HCT116 (cell line): ENCODE measurements at regions not wholly inside any gene's neighbourhood (a gene's known extent, or its start where the extent isn't known, plus 50 kb on each side); places are given as distances from the start of the nearest gene placed in this dataset.
"Not testable (repeated sequence)": the region's sequence is repeated elsewhere in the genome, so short reads cannot be mapped to it uniquely, and the experiment has no call there.

Experiments used
- ATAC-seq: fragments of 200-7000 bp; cut with Tn5 transposase; 2 replicates; pipeline ENCODE4 v1.9.1; 2020; ENCODE audit warnings: mild to moderate bottlenecking, moderate library complexity
- BruUV-seq: library from RNA; stranded (reverse); fragments of 400-500 nt; replicated peaks from 2 replicates; lab custom pipeline; 2021; lab: Mats Ljungman, UMichigan
- CTCF ChIA-PET: fragments of 300-600 bp; sonication (Branson Sonifier 250); formaldehyde crosslinking; loops from one replicate; lab custom pipeline; 2021; ENCODE audit warnings: antibody characterized with exemption; lab: Charles Lee
- POLR2A ChIA-PET: fragments of 300-600, 350-600 bp; sonication (Branson Sonifier 250); formaldehyde crosslinking; loops from one replicate; lab custom pipeline; 2021; ENCODE audit warnings: antibody characterized with exemption; lab: Charles Lee
- RAD21 ChIA-PET, 2 experiments: fragments of 300-600 bp; sonication (Branson Sonifier 250); formaldehyde crosslinking; loops; one replicate each; lab custom pipeline; 2023; ENCODE audit warnings: low total read pairs in 2 of 2; ENCODE audit not compliant: uncharacterized antibody in 2 of 2, unreplicated experiment in 2 of 2, low non-redundant PET in 1 of 2; lab: Charles Lee
- DNase-seq: peaks from one replicate; pipeline ENCODE4 v3.0.0-alpha.2; 2010; ENCODE audit warnings: low read depth, low spot score
- H2AFZ ChIP-seq: fragments of 200-600 bp; shearing (Covaris generic), sonication (generic); 2 replicates; pipeline ENCODE4 v1.6.1; 2017; ENCODE audit warnings: low read depth, mixed run types, mixed read lengths, antibody characterized with exemption, low read length; ENCODE audit not compliant: poor library complexity, severe bottlenecking
- H3K27ac ChIP-seq: 2 replicates; pipeline ENCODE4 v1.5.1; 2012; ENCODE audit warnings: low read depth, low read length
- H3K27me3 ChIP-seq: fragments of 200-600 bp; sonication (generic); 2 replicates; pipeline ENCODE4 v1.6.1; 2016; ENCODE audit warnings: mixed run types, low read length, mixed read lengths; ENCODE audit not compliant: insufficient read depth
- H3K36me3 ChIP-seq, 2 experiments: fragments of 200-500 bp in 1 of 2; fragments of 200-600 bp in 1 of 2; sonication (Bioruptor generic) in 1 of 2; sonication (generic) in 1 of 2; 2 replicates each; pipeline versions ENCODE4 v1.5.1 to v1.6.1; 2014 to 2016; ENCODE audit warnings: low read length in 2 of 2, inconsistent platforms in 1 of 2, mixed read lengths in 1 of 2, mixed run types in 1 of 2; ENCODE audit not compliant: insufficient read depth in 2 of 2, control insufficient read depth in 1 of 2
- H3K4me1 ChIP-seq, 2 experiments: fragments of 200-600 bp in 1 of 2; sonication (generic) in 1 of 2; 2 replicates each; pipeline versions ENCODE4 v1.5.1 to v1.6.1; 2012 to 2017; ENCODE audit warnings: low read length in 2 of 2, inconsistent platforms in 1 of 2, mild to moderate bottlenecking in 1 of 2, mixed read lengths in 1 of 2, mixed run types in 1 of 2, moderate library complexity in 1 of 2; ENCODE audit not compliant: insufficient read depth in 2 of 2, control insufficient read depth in 1 of 2
- H3K4me2 ChIP-seq: fragments of 200-600 bp; sonication (generic); 2 replicates; pipeline ENCODE4 v1.6.1; 2017; ENCODE audit warnings: mixed run types, low read length, mixed read lengths
- H3K4me3 ChIP-seq, 2 experiments: fragments of 200-600 bp in 1 of 2; sonication (generic) in 1 of 2; replicated peaks in 1 of 2; 2 replicates each; pipeline ENCODE4 v1.5.1; 2011 to 2016; ENCODE audit warnings: low read length in 2 of 2, control low read depth in 1 of 2, low read depth in 1 of 2, mild to moderate bottlenecking in 1 of 2, mixed read lengths in 1 of 2, mixed run types in 1 of 2
- H3K79me2 ChIP-seq: fragments of 200-600 bp; sonication (generic); 2 replicates; pipeline ENCODE4 v1.6.1; 2017; ENCODE audit warnings: mild to moderate bottlenecking, mixed run types, low read length, moderate library complexity, mixed read lengths; ENCODE audit not compliant: insufficient read depth
- H3K9ac ChIP-seq: fragments of 200-600 bp; sonication (generic); 2 replicates; pipeline ENCODE4 v1.6.1; 2016; ENCODE audit warnings: low read length, mixed read lengths
- H3K9me2 ChIP-seq: fragments of 200-600 bp; sonication (generic), shearing (Covaris generic); 2 replicates; pipeline ENCODE4 v1.6.1; 2017; ENCODE audit warnings: mixed run types, mild to moderate bottlenecking, moderate library complexity; ENCODE audit not compliant: insufficient read depth
- H3K9me3 ChIP-seq, 2 experiments: fragments of 200-500 bp in 1 of 2; fragments of 200-600 bp in 1 of 2; sonication (Bioruptor generic) in 1 of 2; sonication (generic) in 1 of 2; 2 replicates each; pipeline ENCODE4 v1.6.1; 2014 to 2017; ENCODE audit warnings: low read length in 2 of 2, mixed read lengths in 2 of 2, inconsistent platforms in 1 of 2, low read depth in 1 of 2, mild to moderate bottlenecking in 1 of 2, mixed run types in 1 of 2, moderate library complexity in 1 of 2; ENCODE audit not compliant: control insufficient read depth in 1 of 2, insufficient read depth in 1 of 2
- H4K20me1 ChIP-seq: fragments of 200-600 bp; sonication (generic), shearing (Covaris generic); 2 replicates; pipeline ENCODE4 v1.6.1; 2017; ENCODE audit warnings: mixed run types, mild to moderate bottlenecking, moderate library complexity; ENCODE audit not compliant: insufficient read depth
- CBX3 ChIP-seq: IDR thresholded peaks from 2 replicates; pipeline ENCODE4 v1.6.1; 2012; ENCODE audit warnings: low read depth
- CEBPB ChIP-seq: IDR thresholded peaks from 2 replicates; pipeline ENCODE4 v1.6.1; 2012; ENCODE audit warnings: low read depth
- EGR1 ChIP-seq: IDR thresholded peaks from 2 replicates; pipeline ENCODE4 v1.6.1; 2012; ENCODE audit warnings: low read depth
- ELF1 ChIP-seq: IDR thresholded peaks from 2 replicates; pipeline ENCODE4 v1.6.1; 2012; ENCODE audit warnings: low read depth, borderline replicate concordance
- EZH2 ChIP-seq: fragments of 200-600 bp; sonication (generic); IDR thresholded peaks from 2 replicates; pipeline ENCODE4 v1.6.1; 2017; ENCODE audit warnings: antibody characterized with exemption, mixed run types
- EZH2phosphoT487 ChIP-seq: fragments of 200-600 bp; IDR thresholded peaks from 2 replicates; pipeline ENCODE4 v1.6.1; 2018; ENCODE audit warnings: antibody characterized with exemption, borderline replicate concordance
- FOSL1 ChIP-seq: IDR thresholded peaks from 2 replicates; pipeline ENCODE4 v1.6.1; 2012; ENCODE audit warnings: low read depth
- MAX ChIP-seq: IDR thresholded peaks from 2 replicates; pipeline ENCODE4 v1.6.1; 2012
- POLR2A ChIP-seq: IDR thresholded peaks from 2 replicates; pipeline ENCODE4 v1.7.0; 2011; ENCODE audit warnings: borderline replicate concordance; ENCODE audit not compliant: insufficient read depth, insufficient read length; ENCODE audit errors: extremely low read depth
- RAD21 ChIP-seq: IDR thresholded peaks from 2 replicates; pipeline ENCODE4 v1.6.1; 2012; ENCODE audit warnings: low read depth, mild to moderate bottlenecking
- REST ChIP-seq: IDR thresholded peaks from 2 replicates; pipeline ENCODE4 v1.6.1; 2012; ENCODE audit warnings: low read depth
- SIN3A ChIP-seq: IDR thresholded peaks from 2 replicates; pipeline ENCODE4 v1.6.1; 2012; ENCODE audit warnings: low read depth
- SP1 ChIP-seq: IDR thresholded peaks from 2 replicates; pipeline ENCODE4 v1.6.1; 2012; ENCODE audit warnings: low read depth
- SRF ChIP-seq: IDR thresholded peaks from 2 replicates; pipeline ENCODE4 v1.6.1; 2012; ENCODE audit warnings: low read depth
- TCF7L2 ChIP-seq: IDR thresholded peaks from 2 replicates; pipeline ENCODE4 v1.7.0; 2011; ENCODE audit warnings: borderline replicate concordance, inconsistent platforms; ENCODE audit not compliant: insufficient read depth, insufficient read length; ENCODE audit errors: extremely low read depth
- ZFX ChIP-seq: fragments of 450-650 bp; IDR thresholded peaks from 2 replicates; pipeline ENCODE4 v1.6.1; 2017
- ZNF274 ChIP-seq: fragments of 200-500 bp; sonication (Bioruptor generic); IDR thresholded peaks from 2 replicates; pipeline ENCODE4 v1.6.1; 2014; ENCODE audit warnings: mild to moderate bottlenecking, low read depth, low read length, inconsistent platforms
- intact Hi-C: fragments of 100-400 bp; cut with micrococcal nuclease; formaldehyde crosslinking; loops from 2 replicates; pipeline ENCODE4 v1.10.0; 2022
- TF ChIP-seq, protein P1 (sequence below): IDR thresholded peaks from 2 replicates; pipeline ENCODE4 v1.6.1; 2012

DNA sequence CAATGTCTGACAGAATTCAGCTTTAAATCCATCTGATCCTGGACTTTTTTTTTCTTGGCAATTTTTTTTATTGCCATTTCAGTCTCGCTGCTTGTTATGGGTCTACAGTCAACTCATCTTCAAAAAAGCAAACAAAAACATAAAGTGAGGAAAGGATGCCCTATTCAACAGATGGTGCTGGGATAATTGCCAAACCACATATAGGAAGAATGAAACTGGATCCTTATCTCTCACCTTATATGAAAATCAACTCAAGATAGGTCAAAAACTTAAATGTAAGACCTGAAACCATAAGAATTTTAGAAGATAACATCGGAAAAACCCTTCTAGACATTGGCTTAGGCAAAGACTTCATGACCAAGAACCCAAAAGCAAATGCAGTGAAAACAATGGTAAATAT is 389.1 kb upstream of the ST8SIA4 start (continued):
- TF ChIP-seq MAX, result no peak
- TF ChIP-seq POLR2A, result no peak
- TF ChIP-seq TCF7L2, result no peak
- no peak for TF ChIP-seq SRF
- TF ChIP-seq EZH2, result no peak
- no peak for TF ChIP-seq FOSL1
- TF ChIP-seq CEBPB, result no peak
- no peak for TF ChIP-seq ELF1
- TF ChIP-seq SIN3A, result no peak
- no peak for TF ChIP-seq ZNF274
- no peak for TF ChIP-seq EGR1
- TF ChIP-seq ZFX, result no peak

DNA sequence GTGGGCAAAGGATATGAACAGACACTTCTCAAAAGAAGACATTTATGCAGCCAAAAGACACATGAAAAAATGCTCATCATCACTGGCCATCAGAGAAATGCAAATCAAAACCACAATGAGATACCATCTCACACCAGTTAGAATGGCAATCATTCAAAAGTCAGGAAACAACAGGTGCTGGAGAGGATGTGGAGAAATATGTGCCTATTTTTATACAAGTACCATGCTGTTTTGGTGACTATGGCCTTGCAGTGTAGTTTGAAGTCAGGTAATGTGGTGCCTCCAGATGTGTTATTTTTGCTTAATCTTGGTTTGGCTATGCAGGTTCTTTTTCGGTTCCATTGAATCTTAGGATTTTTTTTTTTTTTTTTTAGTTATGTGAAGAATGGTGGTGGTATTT is 387.7 kb upstream of the ST8SIA4 start:
- H4K20me1 ChIP-seq, BruUV-seq, H3K4me3 ChIP-seq, H2AFZ ChIP-seq, H3K36me3 ChIP-seq, H3K9ac ChIP-seq, H3K27me3 ChIP-seq, intact Hi-C loops, POLR2A ChIA-PET, CTCF ChIA-PET, H3K9me3 ChIP-seq, H3K4me1 ChIP-seq, ATAC-seq, H3K4me2 ChIP-seq, DNase-seq, H3K27ac ChIP-seq, H3K79me2 ChIP-seq, RAD21 ChIA-PET, H3K9me2 ChIP-seq: not testable (repeated sequence)

DNA sequence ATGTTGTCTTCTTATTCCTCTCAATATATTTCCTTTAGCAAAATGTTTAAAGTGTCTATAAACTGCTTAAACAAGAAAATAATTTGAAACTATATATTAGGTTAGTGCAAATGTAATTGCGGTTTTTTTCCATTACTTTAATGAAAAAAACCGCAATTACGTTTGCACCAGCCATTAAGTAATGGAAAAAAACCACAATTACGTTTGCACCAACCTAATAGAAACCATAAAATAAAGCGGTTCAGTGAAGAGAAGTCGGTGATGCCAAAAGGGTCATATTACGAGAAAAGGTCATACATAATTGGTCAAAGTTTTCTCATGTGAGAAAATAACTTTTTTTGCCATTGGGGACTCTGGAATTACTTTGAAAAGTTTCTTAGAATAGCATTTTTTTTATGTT is 385.6 kb upstream of the ST8SIA4 start:
- BruUV-seq, result no TSS peak
- H3K79me2 ChIP-seq, result no peaks in the 10 kb centered on the region
- H3K4me2 ChIP-seq, result no peak overlapping the region
- intact Hi-C loops, result no loop called here
- POLR2A ChIA-PET, result no interaction called here
- CTCF ChIA-PET, result no interaction called here
- no peaks in the 10 kb centered on the region for H4K20me1 ChIP-seq
- no peak overlapping the region for H2AFZ ChIP-seq
- ATAC-seq (no peak), DNase-seq (no peak)
- H3K4me3 ChIP-seq, result no peak overlapping the region
- no peaks in the 10 kb centered on the region for H3K9me3 ChIP-seq
- no peaks in the 10 kb centered on the region for H3K9me2 ChIP-seq
- H3K27ac ChIP-seq, result no peak overlapping the region
- H3K4me1 ChIP-seq, result no peaks in the 10 kb centered on the region
- no peaks in the 10 kb centered on the region for H3K36me3 ChIP-seq
- no peaks in the 10 kb centered on the region for H3K27me3 ChIP-seq
- no peak overlapping the region for H3K9ac ChIP-seq
- TF ChIP-seq SP1, result no peak
- TF ChIP-seq REST, result no peak
- no peak for TF ChIP-seq CEBPB
- TF ChIP-seq, protein P1, sequence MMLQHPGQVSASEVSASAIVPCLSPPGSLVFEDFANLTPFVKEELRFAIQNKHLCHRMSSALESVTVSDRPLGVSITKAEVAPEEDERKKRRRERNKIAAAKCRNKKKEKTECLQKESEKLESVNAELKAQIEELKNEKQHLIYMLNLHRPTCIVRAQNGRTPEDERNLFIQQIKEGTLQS, result no peak
- TF ChIP-seq ELF1, result no peak
- no peak for TF ChIP-seq RAD21
- TF ChIP-seq EZH2phosphoT487, result no peak
- TF ChIP-seq MAX, result no peak
- no peak for TF ChIP-seq EZH2
- no peak for TF ChIP-seq CBX3
- TF ChIP-seq FOSL1, result no peak
- RAD21 ChIA-PET, result no interaction called here
